Adrenal gland (tissue), 9 donors: ENCODE measurements at regions not wholly inside any gene's neighbourhood (a gene's known extent, or its start where the extent isn't known, plus 50 kb on each side); places are given as distances from the start of the nearest gene placed in this dataset.

Experiments used
- DNase-seq, 7 donors: peaks; one replicate each; pipeline ENCODE4 v3.0.0-alpha.2; 2019 to 2020
- H3K27ac ChIP-seq, 5 donors: fragments of 200-600 bp; sonication (generic) in 4 of 5; 1 replicate in 3 of 5; 2 replicates in 2 of 5; pipeline versions ENCODE4 v1.5.1 to v1.8.0; 2016 to 2020; ENCODE audit warnings: mild to moderate bottlenecking in 1 of 5
- H3K27me3 ChIP-seq: fragments of 200-600 bp; 2 replicates; pipeline ENCODE4 v1.8.0; 2021
- H3K36me3 ChIP-seq, 2 donors: fragments of 200-600 bp; replicated peaks in 1 of 2; 1 replicate in 1 of 2; 2 replicates in 1 of 2; pipeline versions ENCODE4 v1.5.1 to v1.8.0; 2018 to 2022
- H3K4me1 ChIP-seq, 2 donors: fragments of 200-600 bp; replicated peaks in 1 of 2; 1 replicate in 1 of 2; 2 replicates in 1 of 2; pipeline versions ENCODE4 v1.5.1 to v1.8.0; 2018 to 2021
- H3K4me3 ChIP-seq, 4 donors: fragments of 200-600 bp; sonication (generic) in 3 of 4; one replicate each; pipeline ENCODE4 v1.5.1; 2016 to 2018
- H3K9me3 ChIP-seq, 3 donors: fragments of 200-600 bp; sonication (generic) in 1 of 3; replicated peaks in 1 of 3; 1 replicate in 2 of 3; 2 replicates in 1 of 3; pipeline versions ENCODE4 v1.5.1 to v1.8.0; 2016 to 2021
- CTCF ChIP-seq, 6 experiments: fragments of 450-650 bp in 4 of 6; fragments of 200-600 bp in 2 of 6; sonication (generic) in 1 of 6; IDR thresholded peaks; 1 replicate in 5 of 6; 2 replicates in 1 of 6; pipeline versions ENCODE4 v1.5.1 to v1.8.0; 2016 to 2021; ENCODE audit warnings: antibody characterized with exemption in 6 of 6, mild to moderate bottlenecking in 2 of 6, moderate library complexity in 1 of 6
- POLR2A ChIP-seq, 2 donors: fragments of 450-650 bp; IDR thresholded peaks; one replicate each; pipeline ENCODE4 v1.6.1; 2017; ENCODE audit warnings: antibody characterized with exemption in 2 of 2, mild to moderate bottlenecking in 2 of 2, moderate library complexity in 1 of 2
- WGBS, 4 donors: extraction: QIAGEN DNeasy Blood & Tissue Kit in 2 of 4; methylation state at CpG; one replicate each; pipeline versions ENCODE4 v1.1.5 to v1.1.7; 2013 to 2017; 5-methylcytosine and 5-hydroxymethylcytosine counted together
- intact Hi-C, 2 donors: fragments of 100-400 bp; cut with DNase I; formaldehyde crosslinking; loops; one replicate each; pipeline versions ENCODE4 v1.14.1 to v1.15.0; 2022 to 2023
- donor health status: healthy with polysubstance abuse.
- donor health status: Bipolar disorder and iron deficiency.
- donor health status: DM: yes; HTN: yes; CAD: no.
- donor health status: DM: no; HTN: no; CAD: no.
- donor health status: DM: no; HTN: no; CAD: no.

- intact Hi-C loops: no loop called here
- no peak for DNase-seq
- H3K4me1 ChIP-seq: no peaks in the 10 kb centered on the region
- WGBS, 4 donors: 56 to 82% (median 68%) methylated on average over 1 to 2 of the region's 2 CpGs
- TF ChIP-seq POLR2A (IDR thresholded peaks at IDR 0.05) (no peak), CTCF (IDR thresholded peaks at IDR 0.05) (no peak)
- no peaks in the 10 kb centered on the region for H3K36me3 ChIP-seq
- no peak overlapping the region for H3K4me3 ChIP-seq
- H3K27ac ChIP-seq: no peak overlapping the region
- no peaks in the 10 kb centered on the region for H3K9me3 ChIP-seq
- H3K27me3 ChIP-seq: no peaks in the 10 kb centered on the region
Measured at GRCh38 chr3:10678796-10679376, 137.1 kb upstream of the SLC6A11 start.

- Histone ChIP-seq H3K4me3 (no peak overlapping the region), H3K9me3 (no peaks in the 10 kb centered on the region), H3K27ac (no peak overlapping the region), H3K4me1 (no peaks in the 10 kb centered on the region), H3K27me3 (no peaks in the 10 kb centered on the region), H3K36me3 (no peaks in the 10 kb centered on the region)
- WGBS, 4 donors: 87 to 95% (median 88%) methylated on average over 6 to 7 of the region's 7 CpGs
- intact Hi-C loops: no loop called here
- DNase-seq: no peak
- TF ChIP-seq POLR2A (IDR thresholded peaks at IDR 0.05): no peak
- no peak for TF ChIP-seq CTCF (IDR thresholded peaks at IDR 0.05)
Measured at GRCh38 chr3:10680796-10681195, 135.2 kb upstream of the SLC6A11 start.

GRCh38 chr3:10682692-10683091, 133.3 kb upstream of the SLC6A11 start:
- intact Hi-C loops: no loop called here
- H3K27ac ChIP-seq: no peak overlapping the region
- H3K36me3 ChIP-seq: no peaks in the 10 kb centered on the region
- TF ChIP-seq POLR2A (IDR thresholded peaks at IDR 0.05) (no peak), CTCF (IDR thresholded peaks at IDR 0.05) (no peak)
- DNase-seq: no peak
- H3K4me3 ChIP-seq: no peak overlapping the region
- H3K4me1 ChIP-seq: no peaks in the 10 kb centered on the region
- H3K27me3 ChIP-seq: no peaks in the 10 kb centered on the region
- 60 to 80% (median 69%) methylated on average over 3 to 4 of the region's 4 CpGs for WGBS, 4 donors
- no peaks in the 10 kb centered on the region for H3K9me3 ChIP-seq

GRCh38 chr3:10683106-10683505, 132.9 kb upstream of the SLC6A11 start:
- intact Hi-C loops: no loop called here
- Histone ChIP-seq H3K4me1 (no peaks in the 10 kb centered on the region), H3K27ac (no peak overlapping the region), H3K4me3 (no peak overlapping the region), H3K9me3 (no peaks in the 10 kb centered on the region), H3K36me3 (no peaks in the 10 kb centered on the region), H3K27me3 (no peaks in the 10 kb centered on the region)
- DNase-seq: no peak
- WGBS, 4 donors: 0 to 50% (median 20%) methylated on average over 1 of the region's 1 CpG
- TF ChIP-seq POLR2A (IDR thresholded peaks at IDR 0.05): no peak
- no peak for TF ChIP-seq CTCF (IDR thresholded peaks at IDR 0.05)
